SU-DHL-6 (cell line): ENCODE measurements at regions not wholly inside any gene's neighbourhood (a gene's known extent, or its start where the extent isn't known, plus 50 kb on each side); places are given as distances from the start of the nearest gene placed in this dataset.

Source experiments
- H2AFZ ChIP-seq: fragments of 200-600 bp; sonication (generic); 2 replicates; pipeline ENCODE4 v1.6.1; 2014; ENCODE audit warnings: low read depth, mild to moderate bottlenecking, moderate library complexity, mixed read lengths, antibody characterized with exemption, low read length; ENCODE audit not compliant: severe bottlenecking
- H3F3A ChIP-seq: fragments of 200-600 bp; shearing (Covaris generic); 2 replicates; pipeline ENCODE4 v1.6.0; 2016; ENCODE audit warnings: antibody characterized with exemption, mild to moderate bottlenecking; ENCODE audit not compliant: insufficient read depth
- H3K27ac ChIP-seq: fragments of 200-600 bp; sonication (generic); 2 replicates; pipeline ENCODE4 v1.5.1; 2016; ENCODE audit warnings: low read depth, mild to moderate bottlenecking, low read length, moderate library complexity, mixed read lengths
- H3K27me3 ChIP-seq: fragments of 200-600 bp; sonication (generic), shearing (Covaris generic); 2 replicates; pipeline ENCODE4 v1.6.0; 2014; ENCODE audit warnings: mild to moderate bottlenecking, low read length
- H3K36me3 ChIP-seq: fragments of 200-600 bp; sonication (generic); 2 replicates; pipeline ENCODE4 v1.6.1; 2014; ENCODE audit warnings: mild to moderate bottlenecking, low read length, mixed read lengths
- H3K4me2 ChIP-seq: fragments of 300-600, 200-600 bp; shearing (Covaris generic), sonication (generic); 2 replicates; pipeline ENCODE4 v1.6.0; 2014; ENCODE audit warnings: low read length, low read depth, mild to moderate bottlenecking; ENCODE audit not compliant: poor library complexity, severe bottlenecking
- H3K4me3 ChIP-seq: fragments of 200-600 bp; sonication (generic); 2 replicates; pipeline ENCODE4 v1.5.1; 2014; ENCODE audit warnings: antibody characterized with exemption, low read length, mild to moderate bottlenecking, mixed read lengths; ENCODE audit not compliant: insufficient read depth, poor library complexity, severe bottlenecking
- H3K79me2 ChIP-seq: fragments of 200-600 bp; sonication (generic); 2 replicates; pipeline ENCODE4 v1.6.1; 2014; ENCODE audit warnings: mild to moderate bottlenecking, low read length, moderate library complexity; ENCODE audit not compliant: insufficient read depth
- H3K9ac ChIP-seq: fragments of 200-600 bp; sonication (generic); 2 replicates; pipeline ENCODE4 v1.7.0; 2014; ENCODE audit warnings: mild to moderate bottlenecking, low read length
- H3K9me2 ChIP-seq: fragments of 200-600 bp; sonication (generic); replicated peaks from 2 replicates; pipeline ENCODE4 v1.6.1; 2014; ENCODE audit warnings: low read length; ENCODE audit not compliant: insufficient read depth
- H3K9me3 ChIP-seq: fragments of 200-600 bp; sonication (generic); 2 replicates; pipeline ENCODE4 v1.6.1; 2014; ENCODE audit warnings: low read length, mixed read lengths; ENCODE audit not compliant: insufficient read depth
- H4K20me1 ChIP-seq: fragments of 200-600 bp; sonication (generic); 2 replicates; pipeline ENCODE4 v1.6.1; 2014; ENCODE audit warnings: low read depth, mild to moderate bottlenecking, antibody characterized with exemption, low read length, moderate library complexity, mixed read lengths
- EZH2phosphoT487 ChIP-seq: fragments of 200-600 bp; sonication (generic), shearing (Covaris generic); conservative IDR thresholded peaks from 2 replicates; pipeline ENCODE4 v1.6.1; 2018; ENCODE audit warnings: mild to moderate bottlenecking, antibody characterized with exemption, low read length, moderate library complexity, mixed read lengths
- TF ChIP-seq, protein P1 (sequence below): fragments of 200-600 bp; sonication (generic); IDR thresholded peaks from one replicate; pipeline ENCODE4 v1.5.1; 2017; ENCODE audit warnings: antibody characterized with exemption, mild to moderate bottlenecking, low read length, moderate library complexity; ENCODE audit not compliant: insufficient read depth, poor library complexity, severe bottlenecking

DNA sequence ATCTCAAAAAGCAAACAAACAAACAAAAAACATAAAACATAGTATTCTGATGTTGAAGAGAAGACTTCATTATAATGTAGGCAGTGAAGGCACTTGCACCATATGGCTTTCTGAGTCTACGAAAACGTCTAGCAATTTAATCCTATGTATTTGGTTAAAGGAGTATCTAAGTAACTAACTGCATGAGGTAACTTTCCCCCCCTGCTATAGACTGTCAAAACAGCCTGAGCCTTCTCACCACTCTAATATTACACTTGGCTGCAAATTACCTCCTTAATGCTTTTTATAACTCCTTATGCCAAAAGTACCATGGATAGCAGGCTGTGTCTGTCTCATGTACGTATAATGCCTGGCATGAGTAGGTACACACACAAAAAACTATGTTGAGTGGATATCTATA is 607.6 kb upstream of the FLRT2 start:
- H3K36me3 ChIP-seq: no peaks in the 10 kb centered on the region
- H4K20me1 ChIP-seq: no peaks in the 10 kb centered on the region
- no peak overlapping the region for H3K4me3 ChIP-seq
- no peaks in the 10 kb centered on the region for H3K79me2 ChIP-seq
- H3K9ac ChIP-seq: no peak overlapping the region
- no peak overlapping the region for H3K4me2 ChIP-seq
- no peak overlapping the region for H2AFZ ChIP-seq
- H3K27me3 ChIP-seq: no peaks in the 10 kb centered on the region
- no peaks in the 10 kb centered on the region for H3K9me3 ChIP-seq
- TF ChIP-seq, protein P1, sequence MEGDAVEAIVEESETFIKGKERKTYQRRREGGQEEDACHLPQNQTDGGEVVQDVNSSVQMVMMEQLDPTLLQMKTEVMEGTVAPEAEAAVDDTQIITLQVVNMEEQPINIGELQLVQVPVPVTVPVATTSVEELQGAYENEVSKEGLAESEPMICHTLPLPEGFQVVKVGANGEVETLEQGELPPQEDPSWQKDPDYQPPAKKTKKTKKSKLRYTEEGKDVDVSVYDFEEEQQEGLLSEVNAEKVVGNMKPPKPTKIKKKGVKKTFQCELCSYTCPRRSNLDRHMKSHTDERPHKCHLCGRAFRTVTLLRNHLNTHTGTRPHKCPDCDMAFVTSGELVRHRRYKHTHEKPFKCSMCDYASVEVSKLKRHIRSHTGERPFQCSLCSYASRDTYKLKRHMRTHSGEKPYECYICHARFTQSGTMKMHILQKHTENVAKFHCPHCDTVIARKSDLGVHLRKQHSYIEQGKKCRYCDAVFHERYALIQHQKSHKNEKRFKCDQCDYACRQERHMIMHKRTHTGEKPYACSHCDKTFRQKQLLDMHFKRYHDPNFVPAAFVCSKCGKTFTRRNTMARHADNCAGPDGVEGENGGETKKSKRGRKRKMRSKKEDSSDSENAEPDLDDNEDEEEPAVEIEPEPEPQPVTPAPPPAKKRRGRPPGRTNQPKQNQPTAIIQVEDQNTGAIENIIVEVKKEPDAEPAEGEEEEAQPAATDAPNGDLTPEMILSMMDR: no peak
- no peak for TF ChIP-seq EZH2phosphoT487
- H3F3A ChIP-seq: no peaks in the 10 kb centered on the region
- no peaks in the 10 kb centered on the region; the same call in 1 of the 2 replicates for H3K9me2 ChIP-seq
- no peak overlapping the region for H3K27ac ChIP-seq

DNA sequence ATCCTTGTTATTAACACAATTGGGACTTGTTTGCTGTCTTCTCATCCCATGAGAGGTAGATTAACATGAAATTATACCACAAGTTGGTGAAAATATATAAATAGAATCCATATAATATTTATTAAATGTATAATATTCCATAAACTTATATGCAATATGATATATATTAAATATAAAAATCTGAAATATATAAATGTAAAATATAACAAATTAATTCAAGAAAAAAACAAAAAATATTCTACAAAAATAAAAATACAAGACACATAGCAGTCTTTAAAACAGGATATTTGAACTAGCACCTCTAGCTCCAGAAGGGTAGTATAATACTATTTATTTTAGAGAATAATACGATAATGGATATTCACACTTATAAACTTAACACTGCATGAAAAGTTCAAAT is 603.3 kb upstream of the FLRT2 start:
- no peaks in the 10 kb centered on the region for H3K9me3 ChIP-seq
- no peak overlapping the region for H3K27ac ChIP-seq
- TF ChIP-seq, protein P1: no peak
- no peak for TF ChIP-seq EZH2phosphoT487
- no peak overlapping the region for H3K4me3 ChIP-seq
- H3K4me2 ChIP-seq: no peak overlapping the region
- no peaks in the 10 kb centered on the region for H4K20me1 ChIP-seq
- no peak overlapping the region for H2AFZ ChIP-seq
- no peaks in the 10 kb centered on the region for H3K36me3 ChIP-seq
- H3K79me2 ChIP-seq: no peaks in the 10 kb centered on the region
- H3F3A ChIP-seq: no peaks in the 10 kb centered on the region
- H3K9me2 ChIP-seq: no peaks in the 10 kb centered on the region
- no peaks in the 10 kb centered on the region for H3K27me3 ChIP-seq
- H3K9ac ChIP-seq: no peak overlapping the region

DNA sequence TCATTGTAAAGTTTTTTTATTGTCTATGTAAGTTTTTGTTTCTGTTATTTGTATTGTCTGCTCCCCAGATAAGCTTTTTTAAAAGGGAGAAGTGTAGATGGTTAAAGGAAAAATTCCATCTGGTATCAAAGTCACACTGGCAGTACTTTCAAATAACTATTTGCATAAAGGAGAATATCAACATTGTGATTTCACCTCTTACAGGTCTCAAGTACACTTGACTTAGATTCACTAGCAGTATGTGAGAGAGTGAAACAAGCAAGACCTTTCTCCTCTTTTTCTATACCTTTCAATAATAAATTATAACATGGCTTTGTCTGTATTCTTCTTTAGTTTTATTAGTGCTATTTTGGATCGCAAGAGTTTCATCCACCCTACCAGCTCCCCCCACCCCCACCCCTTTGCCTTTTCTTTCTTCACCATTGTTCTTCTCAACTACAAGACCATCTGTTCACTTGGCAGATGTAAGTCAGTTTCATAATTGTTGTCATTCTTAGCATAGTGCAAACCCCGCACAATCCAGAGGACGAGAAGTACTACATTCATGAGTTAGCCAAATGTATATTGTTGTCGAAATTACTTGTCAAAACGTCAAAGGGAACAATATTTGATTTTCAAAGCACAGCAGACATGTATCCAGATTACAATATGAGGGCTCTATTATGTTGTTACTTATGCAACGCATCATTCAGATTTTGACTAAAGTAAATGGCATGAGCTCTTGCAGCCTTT is 602.7 kb upstream of the FLRT2 start:
- TF ChIP-seq, protein P1: no peak
- TF ChIP-seq EZH2phosphoT487: no peak
- Histone ChIP-seq H3K4me3 (no peak overlapping the region), H3K9me3 (no peaks in the 10 kb centered on the region), H3K4me2 (no peak overlapping the region), H3K9me2 (no peaks in the 10 kb centered on the region), H3F3A (no peaks in the 10 kb centered on the region), H3K9ac (no peak overlapping the region), H3K79me2 (no peaks in the 10 kb centered on the region), H3K27ac (no peak overlapping the region), H3K27me3 (no peaks in the 10 kb centered on the region), H2AFZ (no peak overlapping the region), H3K36me3 (no peaks in the 10 kb centered on the region), H4K20me1 (no peaks in the 10 kb centered on the region)
